GM19043 (cell line): ENCODE measurements at regions not wholly inside any gene's neighbourhood (a gene's known extent, or its start where the extent isn't known, plus 50 kb on each side); places are given as distances from the start of the nearest gene placed in this dataset.
A peak's percentile ranks its signal among the peaks of the same experiment; 100 is the strongest.

ENCODE experiments used
- ATAC-seq: cut with Tn5 transposase; IDR thresholded peaks from one replicate; pipeline ENCODE4 v1.9.1; 2021; ENCODE audit warnings: low read depth; ENCODE audit not compliant: unreplicated experiment

DNA sequence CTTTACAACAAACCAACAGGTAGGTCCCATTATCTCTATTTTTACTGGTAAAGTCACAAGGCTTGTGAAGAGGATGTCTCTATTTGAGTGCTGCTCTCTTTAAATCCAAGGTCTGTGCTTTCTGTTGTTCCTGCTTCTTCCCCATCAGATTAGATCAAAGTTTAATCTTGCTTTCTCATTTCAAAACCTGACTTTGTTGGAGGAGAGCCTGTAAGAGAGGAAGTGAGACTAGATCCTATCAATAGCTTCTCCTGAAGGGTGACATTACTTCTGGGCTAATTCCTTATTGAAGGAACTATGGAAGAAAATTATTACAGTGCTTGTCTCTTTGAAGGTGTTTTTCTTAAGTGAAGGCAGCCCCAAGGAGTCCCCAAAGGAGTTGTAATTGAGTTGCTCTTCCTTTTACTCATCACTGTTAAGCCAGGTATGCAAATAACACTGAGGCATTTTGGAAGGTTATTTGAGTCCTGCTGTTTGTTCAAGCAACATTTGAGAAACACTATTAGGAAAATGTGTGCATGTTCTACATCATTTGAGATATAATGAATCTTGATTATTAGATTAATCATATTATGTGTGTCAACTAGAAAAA is 146.2 kb upstream of the MBL2 start:
- peak; percentile 71 for ATAC-seq

DNA sequence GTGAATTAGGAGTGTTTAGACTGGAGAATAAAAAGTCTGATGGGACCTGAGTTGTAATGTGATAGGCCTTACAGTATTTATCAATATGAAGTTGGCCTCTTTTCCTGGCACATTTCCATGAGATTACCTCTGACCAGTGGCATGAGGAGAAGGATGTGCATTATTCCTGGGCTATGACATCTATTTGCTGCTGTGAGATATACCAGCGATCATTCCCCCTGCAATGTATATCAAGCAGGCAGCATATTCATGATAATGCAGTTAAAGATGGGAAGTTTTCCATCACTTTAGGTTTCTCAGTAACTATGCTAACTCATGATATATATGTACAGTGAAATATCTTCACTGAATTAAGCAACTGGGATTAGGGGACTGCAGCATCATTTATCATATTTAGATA is 142.8 kb upstream of the MBL2 start:
- ATAC-seq = no peak

DNA sequence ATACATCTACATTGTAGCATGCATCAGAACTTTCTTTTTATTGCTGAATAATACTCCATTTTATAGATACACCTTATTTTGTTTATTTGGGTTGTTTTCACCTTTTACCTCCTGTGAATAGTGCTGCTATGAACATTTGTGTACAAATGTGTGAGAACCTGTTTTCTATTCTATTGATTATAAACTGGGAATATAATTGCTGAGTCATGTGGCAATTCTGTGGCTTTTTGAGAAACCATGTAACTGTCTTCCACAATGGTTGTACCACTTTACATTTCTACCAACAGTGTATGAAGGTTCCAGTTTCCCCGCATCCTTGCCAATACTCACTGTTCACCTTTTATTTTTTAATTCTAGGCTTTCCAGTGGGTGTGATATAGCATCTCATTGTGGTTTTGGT is 138.6 kb upstream of the MBL2 start:
- no peak for ATAC-seq

DNA sequence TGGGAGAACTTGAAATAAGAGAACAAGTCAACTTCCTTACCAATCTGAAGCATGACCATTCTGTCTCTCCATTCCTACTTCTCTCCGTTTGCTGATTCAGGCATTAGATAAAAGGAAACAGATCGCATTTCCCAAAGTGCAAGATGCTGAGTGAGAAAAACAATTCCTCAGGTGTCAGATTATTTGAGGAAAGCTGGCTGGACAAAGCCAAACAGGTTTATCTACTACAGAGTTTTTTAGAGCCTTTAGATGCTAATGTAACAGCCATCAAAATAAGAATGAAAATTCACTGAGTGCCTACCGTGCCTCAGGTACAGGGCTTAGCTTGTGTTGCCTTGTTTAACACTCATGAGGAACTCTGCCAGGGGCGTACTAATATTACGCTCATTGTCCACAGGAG is 135.9 kb upstream of the MBL2 start:
- no peak for ATAC-seq

DNA sequence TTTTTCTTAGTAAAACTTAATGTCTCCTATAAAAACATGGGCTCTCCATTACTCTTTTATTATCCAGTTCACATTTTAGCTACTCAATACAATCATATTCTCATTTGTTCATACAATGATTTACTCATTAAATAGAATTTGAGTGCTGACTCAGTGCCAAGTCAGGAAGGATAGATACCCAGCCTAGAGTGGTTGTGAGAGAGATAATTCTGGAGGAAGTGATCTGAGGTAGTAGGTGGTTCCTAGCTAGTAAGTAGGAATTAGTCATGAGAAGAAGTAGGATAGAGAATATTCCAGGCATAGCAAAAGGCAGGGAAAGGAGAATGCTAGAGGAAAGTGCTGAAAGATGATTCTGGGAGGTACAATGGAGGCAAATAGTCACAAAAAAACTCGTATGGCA is 133.5 kb upstream of the MBL2 start:
- ATAC-seq = no peak

DNA sequence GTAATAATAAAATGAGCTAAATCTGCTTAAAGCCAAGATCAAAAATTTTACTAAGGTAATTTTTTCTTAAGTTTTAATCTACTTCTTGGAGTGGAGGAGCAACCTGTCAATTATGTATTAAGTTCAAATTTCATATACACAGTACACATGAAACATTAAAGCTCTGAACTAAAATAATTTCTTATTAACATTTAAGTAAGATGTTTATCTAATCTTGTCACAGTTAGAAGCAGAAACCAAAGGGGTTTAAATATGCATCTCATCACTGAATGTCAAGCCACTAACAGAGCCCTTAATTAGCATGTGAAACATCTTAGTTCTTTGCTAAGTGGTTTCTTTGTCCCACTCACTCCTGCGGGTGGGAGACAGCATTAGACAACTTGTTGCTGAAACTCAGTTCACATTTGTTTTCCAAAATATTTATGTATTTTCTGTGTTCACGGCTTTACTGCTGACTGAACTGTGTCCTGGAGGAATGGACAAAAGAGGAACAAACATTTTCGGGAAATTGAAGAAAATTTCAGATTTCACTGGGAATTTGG is 130.9 kb upstream of the MBL2 start:
- ATAC-seq = no peak

DNA sequence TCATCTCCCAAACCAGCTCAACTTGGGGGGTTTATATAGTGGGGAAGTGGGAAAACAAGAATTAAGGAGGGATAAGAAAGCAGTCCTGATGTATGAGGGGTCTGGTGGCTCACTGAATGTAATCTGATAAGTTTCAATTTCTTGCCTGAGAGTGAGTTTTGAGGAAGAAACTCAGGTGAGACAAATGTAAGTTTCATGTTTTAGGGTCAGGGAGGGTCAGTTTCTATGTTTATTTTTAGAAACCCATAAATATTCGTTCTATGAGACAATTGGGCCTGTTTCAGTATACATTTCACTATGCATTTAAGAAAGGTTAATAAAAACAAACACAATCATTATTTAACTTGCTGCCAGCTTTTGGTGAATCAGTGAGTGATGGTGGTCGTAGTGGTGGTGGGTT is 128.0 kb upstream of the MBL2 start:
- peak; percentile 74 for ATAC-seq

DNA sequence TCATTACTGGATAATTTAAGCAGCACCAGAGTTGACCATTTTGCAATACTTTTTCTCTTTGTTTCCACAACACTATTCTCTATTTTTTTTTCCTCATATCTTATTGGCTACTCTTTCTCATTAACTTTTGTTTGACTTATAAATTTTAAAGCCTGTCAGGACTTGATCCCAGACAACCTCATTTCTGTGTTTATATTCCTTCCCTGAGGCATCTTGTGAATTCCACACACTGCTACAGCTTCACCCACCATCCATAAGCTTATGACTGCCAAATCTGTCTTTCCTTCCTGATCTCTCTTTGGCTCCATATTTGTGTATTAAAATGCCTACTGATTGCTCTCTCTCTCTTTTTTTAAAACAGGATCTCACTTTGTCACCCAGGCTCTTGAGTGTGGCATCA is 124.6 kb upstream of the MBL2 start:
- no peak for ATAC-seq

DNA sequence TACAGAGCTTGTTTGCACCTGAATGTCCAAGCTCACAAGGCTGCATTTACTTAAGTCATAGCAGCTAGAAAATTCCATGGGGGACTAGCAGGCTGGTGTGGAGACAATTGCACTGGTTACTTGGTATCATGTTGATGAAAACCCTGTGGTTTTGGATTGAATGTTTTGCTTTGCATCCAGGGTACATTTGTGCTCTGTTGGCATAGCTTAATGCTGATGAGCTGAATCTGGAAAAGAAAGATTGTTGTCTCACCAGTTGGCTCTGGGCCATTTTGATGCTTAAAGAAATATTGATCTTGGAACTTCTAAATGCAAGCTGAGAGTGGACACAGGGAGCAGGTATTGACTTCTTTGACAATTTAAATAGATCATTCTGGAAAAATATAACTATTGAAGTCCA is 122.5 kb upstream of the MBL2 start:
- ATAC-seq = no peak

DNA sequence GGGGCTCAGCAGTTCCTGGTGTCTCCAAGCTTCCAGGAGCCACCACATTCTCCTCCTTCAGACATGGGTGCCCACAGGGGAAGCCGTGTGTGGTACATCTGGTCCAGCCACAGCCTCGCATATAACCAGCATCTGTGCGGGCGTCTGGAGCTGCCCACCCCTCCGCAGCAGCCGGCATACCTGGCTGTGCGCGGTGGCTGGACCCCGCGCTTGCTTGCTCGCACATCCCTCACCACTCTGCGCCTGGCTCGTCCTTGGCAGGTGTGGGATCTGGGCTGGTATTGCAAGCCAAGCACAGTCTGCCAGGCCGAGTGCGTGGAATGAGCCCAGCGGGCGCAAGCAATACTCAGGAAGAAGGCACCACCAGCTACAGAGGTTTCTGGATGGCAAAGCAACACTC is 117.7 kb upstream of the MBL2 start:
- ATAC-seq = no peak

DNA sequence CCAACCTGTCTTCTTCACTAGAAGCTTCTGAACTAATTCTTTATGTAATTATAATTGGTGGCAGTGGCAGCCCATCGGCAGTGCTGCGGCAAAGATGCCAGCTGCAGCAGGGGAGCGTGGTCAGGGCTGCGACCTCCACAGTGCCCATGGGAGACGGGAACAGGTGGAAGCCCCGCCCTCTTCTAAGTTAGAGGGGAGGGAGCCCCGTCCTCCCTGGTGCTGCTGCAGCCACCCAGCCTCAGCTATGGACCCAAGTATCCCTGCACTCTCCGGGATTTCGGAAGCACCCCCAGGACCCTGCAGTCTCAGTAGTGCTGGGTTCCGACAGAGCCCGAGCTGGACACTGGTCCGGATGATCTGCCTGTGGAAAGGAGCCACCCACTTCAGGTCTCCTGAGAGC is 117.0 kb upstream of the MBL2 start:
- no peak for ATAC-seq

DNA sequence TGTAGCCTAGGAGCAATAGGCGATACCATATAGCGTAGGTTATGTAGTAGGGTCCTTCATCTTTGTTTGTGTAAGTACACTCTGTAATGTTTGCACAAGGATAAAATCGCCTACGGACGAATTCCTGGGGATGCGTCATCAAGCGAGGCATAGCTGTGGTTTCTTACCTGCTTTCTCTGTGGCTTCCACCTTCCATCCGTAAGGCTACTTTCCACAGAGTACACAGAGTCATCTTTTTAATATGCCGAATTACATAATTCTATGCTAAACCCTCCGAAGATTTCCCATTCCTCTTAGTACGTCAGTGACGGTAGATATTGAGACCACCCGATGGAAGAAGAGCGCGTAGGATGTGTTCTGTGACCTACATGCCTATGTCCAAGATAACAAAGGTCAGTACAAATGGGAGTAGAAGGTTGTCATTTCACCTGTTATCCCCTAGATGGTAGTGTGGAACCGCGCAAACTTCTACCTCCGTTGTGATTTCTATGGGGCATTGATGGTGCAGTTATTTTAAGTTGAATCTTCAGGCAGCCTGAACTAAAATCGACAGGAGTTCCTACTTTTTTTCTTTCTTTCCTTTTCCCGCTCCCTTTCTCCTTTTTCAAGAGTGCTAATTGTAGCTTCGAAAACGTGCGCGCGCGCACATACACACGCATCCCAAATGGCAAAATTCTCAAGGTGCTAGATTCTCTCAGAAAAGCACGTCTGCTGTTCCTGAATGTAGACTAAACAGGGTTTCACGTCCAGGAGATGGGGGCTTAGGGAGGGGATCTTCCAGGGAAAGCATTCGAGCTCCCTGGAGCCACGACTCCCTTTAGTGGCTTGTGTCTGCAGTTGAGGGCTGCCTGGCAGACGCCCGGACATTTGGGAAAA is 111.7 kb upstream of the MBL2 start:
- ATAC-seq = peak; percentile 97

DNA sequence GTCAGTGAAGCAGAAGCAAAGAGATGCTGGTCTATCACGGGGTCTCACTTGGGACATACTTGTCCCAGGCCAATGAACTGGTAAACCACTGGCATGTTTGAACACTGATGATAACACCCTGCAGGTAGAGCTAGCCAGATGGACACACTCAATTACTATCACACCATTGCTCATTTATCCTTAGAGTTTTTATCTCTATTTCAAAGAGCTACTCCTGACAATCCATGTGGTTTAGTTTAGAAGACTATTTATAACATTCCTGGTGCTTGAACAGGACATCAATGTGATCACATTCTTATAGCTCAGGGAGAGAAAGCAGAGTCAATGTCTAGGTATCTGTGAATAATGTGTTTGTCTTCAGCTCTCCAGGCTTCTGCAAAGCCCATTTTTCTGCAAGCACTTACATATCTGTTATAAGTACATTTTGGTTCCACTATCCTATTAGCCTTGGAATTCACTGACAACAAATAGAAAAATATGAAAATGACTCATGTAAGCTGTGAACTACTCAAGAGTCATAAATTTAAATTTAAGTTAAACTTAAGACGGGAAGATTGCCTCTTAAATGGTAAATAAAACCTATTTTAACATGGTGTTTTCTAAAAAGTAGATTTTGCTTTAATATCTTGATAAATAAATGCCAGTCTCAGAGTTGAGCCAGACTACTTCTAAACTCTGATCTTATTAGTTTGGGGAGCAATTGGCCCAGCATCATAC is 106.7 kb upstream of the MBL2 start:
- ATAC-seq = no peak

DNA sequence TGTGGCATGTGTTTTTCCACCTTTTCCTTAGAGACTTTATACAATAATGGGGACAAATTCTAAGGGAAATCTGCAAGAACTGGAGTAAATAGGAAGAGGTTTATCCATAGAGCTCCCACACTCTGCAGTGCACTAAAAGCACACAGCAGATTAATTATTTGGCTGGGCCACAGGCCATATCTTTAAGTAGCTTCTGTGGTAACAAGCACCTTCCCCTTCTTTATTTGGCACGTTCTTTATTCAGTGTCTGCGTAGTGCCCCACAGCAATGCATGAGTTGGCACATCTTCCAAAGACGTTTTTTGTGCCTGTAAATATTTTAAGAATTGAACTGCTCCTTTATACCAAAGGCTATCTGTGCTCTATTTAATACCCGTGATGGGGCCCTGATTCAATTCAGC is 104.9 kb upstream of the MBL2 start:
- no peak for ATAC-seq

DNA sequence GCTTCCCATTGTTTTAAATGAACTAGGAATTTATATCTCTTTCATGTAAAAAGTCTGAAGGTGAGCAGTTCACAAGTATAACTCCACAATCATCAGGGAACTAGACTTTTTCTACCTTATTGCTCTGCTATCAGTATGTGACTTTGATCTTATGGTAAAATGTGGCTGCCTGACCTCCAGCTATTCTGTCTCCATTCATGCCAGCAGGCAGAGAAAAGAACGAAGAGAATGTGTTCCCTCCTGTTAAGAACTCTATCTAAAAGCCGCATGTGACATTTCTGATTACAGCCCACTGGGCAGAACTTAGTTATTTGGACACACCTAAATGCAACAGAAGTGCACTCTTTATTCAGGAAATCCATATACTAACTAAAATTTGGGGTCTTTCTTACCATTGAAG is 102.8 kb upstream of the MBL2 start:
- ATAC-seq = no peak

DNA sequence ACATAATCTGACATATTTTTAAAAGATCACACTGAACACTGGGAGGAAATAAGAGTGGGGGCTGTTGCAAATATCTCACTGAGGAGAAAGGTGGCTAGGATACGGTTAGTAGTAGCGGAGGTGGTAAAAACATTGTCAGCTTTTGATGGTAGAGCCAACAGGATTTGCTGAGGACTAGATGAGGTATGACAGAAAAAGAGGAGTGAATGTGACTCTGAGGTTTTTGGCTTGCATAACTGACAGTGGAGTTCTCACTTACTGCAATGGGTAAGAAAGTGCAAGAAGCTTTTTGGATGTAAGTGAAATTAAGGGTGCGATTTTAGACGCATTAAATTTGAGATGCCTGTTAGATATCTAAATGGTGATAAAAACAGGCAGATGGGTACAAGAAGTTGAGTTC is 102.0 kb upstream of the MBL2 start:
- ATAC-seq = no peak

DNA sequence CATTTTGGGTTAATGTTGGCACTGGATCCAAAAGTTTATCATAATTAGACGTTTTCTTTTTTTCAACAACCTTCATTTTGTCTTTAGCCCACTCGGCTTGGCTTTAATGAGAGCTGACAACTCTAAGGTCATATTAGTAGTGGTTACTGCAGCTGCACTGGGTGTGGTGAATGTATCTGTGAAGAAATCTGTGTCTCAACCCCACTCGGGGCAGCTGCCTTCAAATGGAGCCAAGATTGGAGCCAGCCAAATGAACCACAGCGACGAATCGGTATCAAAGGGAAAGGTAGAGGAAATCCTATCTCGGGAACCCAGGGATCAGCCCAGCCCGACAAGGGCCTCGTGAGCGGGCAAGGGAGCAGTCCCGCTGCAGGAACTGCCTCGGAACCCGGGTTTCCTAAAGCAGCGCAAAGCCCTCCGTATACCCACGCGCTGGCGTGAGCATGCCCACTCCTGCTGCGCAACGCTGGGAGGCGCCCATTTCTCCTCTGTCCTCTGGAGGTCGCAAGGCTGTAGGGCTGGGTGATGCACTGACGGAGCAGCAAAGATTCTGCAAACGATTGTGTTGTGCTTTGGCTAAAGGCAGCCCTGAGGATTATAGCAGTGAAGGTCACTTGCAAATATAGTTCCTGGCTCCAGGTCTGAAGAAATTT is 98.7 kb upstream of the MBL2 start:
- no peak for ATAC-seq

DNA sequence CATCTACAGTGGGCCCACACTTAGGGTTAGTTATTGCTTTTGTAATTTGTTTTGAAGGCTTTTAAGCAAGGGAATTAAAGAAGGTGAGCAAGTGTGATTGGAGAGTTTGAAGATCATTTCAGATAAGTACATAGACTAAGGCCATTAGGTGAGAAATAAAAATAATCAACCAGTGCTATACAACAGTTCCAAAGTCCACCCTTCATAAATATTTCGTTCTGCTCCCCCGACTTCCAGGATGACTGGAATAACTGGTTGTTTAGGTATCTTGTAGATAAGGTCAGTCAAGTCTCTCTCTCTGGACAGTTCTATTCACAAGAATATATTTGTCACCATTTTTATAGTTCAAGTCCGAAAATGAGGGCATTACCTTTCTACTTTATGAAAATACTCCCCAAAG is 98.0 kb upstream of the MBL2 start:
- no peak for ATAC-seq

DNA sequence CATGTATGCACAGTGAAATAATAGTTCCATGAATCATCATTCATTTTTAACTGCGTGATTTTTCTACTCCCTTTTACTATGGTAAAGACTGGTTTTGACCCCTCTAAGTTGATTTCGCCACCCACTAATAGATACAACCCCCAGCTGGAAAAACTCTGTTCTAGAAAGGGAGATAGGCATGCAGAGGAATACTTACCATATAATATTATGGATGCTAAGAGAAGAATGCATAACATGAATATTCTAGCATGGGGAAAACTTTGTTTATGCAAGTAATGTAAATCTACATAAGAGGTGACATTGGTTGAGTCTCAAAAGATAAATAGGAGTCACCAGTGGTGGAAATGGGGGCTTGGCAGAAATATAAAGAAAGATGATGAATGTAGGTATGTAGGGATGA is 97.3 kb upstream of the MBL2 start:
- ATAC-seq = no peak

DNA sequence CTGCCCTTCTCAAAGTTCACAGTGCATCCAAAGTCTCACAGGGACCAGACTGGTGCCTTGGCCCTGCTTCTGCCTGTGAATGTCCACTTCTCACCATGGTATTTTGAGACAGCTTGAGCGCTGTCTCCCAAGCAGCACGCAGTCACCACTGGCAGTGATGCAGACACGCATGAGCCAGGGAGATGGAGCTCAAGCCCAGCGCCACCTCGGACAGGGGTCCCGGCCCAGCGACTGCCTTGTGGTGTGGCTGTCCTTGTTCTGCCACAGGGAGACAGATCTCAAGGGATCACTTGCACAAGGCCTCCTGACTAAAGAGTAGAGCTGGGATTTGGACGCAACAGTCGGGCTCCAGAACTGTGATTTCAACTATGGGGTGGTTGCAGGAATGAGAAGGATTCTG is 92.6 kb upstream of the MBL2 start:
- no peak for ATAC-seq
